HepG2 (cell line): ENCODE measurements at regions not wholly inside any gene's neighbourhood (a gene's known extent, or its start where the extent isn't known, plus 50 kb on each side); places are given as distances from the start of the nearest gene placed in this dataset.

ENCODE experiments used
- ATF7 ChIP-seq, 2 experiments: fragments of 450-650 bp in 1 of 2; sonication (generic) in 1 of 2; formaldehyde crosslinking in 1 of 2; IDR thresholded peaks; 2 replicates each; pipeline versions ENCODE4 v1.4.0 to v1.6.1; 2016 to 2020; ENCODE audit warnings: antibody characterized with exemption in 1 of 2, mild to moderate bottlenecking in 1 of 2, missing genetic modification reagents in 1 of 2
- EZH2 ChIP-seq: conservative IDR thresholded peaks from 2 replicates; pipeline ENCODE4 v1.6.1; 2012; ENCODE audit warnings: mild to moderate bottlenecking, low read depth, low read length, moderate library complexity
- HDAC2 ChIP-seq: sonication (generic); formaldehyde crosslinking; IDR thresholded peaks from 2 replicates; pipeline ENCODE4 v1.4.0; 2020; ENCODE audit warnings: missing genetic modification reagents
- JUND ChIP-seq: sonication (generic); formaldehyde crosslinking; IDR thresholded peaks from 2 replicates; pipeline ENCODE4 v1.8.0; 2022; ENCODE audit warnings: mild to moderate bottlenecking, missing genetic modification reagents
- KLF15 ChIP-seq: sonication (generic); formaldehyde crosslinking; IDR thresholded peaks from 2 replicates; pipeline ENCODE4 v1.8.1; 2023; ENCODE audit warnings: borderline replicate concordance, mild to moderate bottlenecking, inconsistent platforms, missing genetic modification reagents, mixed read lengths
- MAFK ChIP-seq, 2 experiments: IDR thresholded peaks in 1 of 2; conservative IDR thresholded peaks in 1 of 2; 2 replicates each; pipeline ENCODE4 v1.6.1; 2011; ENCODE audit warnings: improper control_type of control experiment in 2 of 2, low read length in 2 of 2
- MXI1 ChIP-seq: IDR thresholded peaks from 3 replicates; pipeline ENCODE4 v1.6.1; 2012; ENCODE audit warnings: low read depth, low read length, inconsistent platforms, borderline replicate concordance
- POLR2A ChIP-seq, 2 experiments: IDR thresholded peaks; 2 replicates each; pipeline ENCODE4 v1.6.1; 2011; ENCODE audit warnings: low read depth in 2 of 2, low read length in 2 of 2, mild to moderate bottlenecking in 1 of 2, moderate library complexity in 1 of 2; ENCODE audit not compliant: insufficient read depth in 1 of 2
- SMC3 ChIP-seq: IDR thresholded peaks from 2 replicates; pipeline ENCODE4 v1.6.1; 2011; ENCODE audit warnings: low read length, improper control_type of control experiment
- TF ChIP-seq, protein P1 (sequence below): sonication (generic); formaldehyde crosslinking; IDR thresholded peaks from 2 replicates; pipeline ENCODE4 v1.5.0; 2020; ENCODE audit warnings: mild to moderate bottlenecking, missing genetic modification reagents, moderate library complexity
- TF ChIP-seq, protein P2 (sequence below): sonication (generic); formaldehyde crosslinking; IDR thresholded peaks from 2 replicates; pipeline ENCODE4 v1.4.0; 2020; ENCODE audit warnings: missing genetic modification reagents
- TF ChIP-seq, protein P3 (sequence below): sonication (generic); formaldehyde crosslinking; IDR thresholded peaks from 2 replicates; pipeline ENCODE4 v1.4.0; 2020; ENCODE audit warnings: low read depth, mild to moderate bottlenecking, missing genetic modification reagents
- TF ChIP-seq, protein P4 (sequence below): sonication (generic); formaldehyde crosslinking; IDR thresholded peaks from 2 replicates; pipeline ENCODE4 v1.8.1; 2023; ENCODE audit warnings: mild to moderate bottlenecking, missing genetic modification reagents

DNA sequence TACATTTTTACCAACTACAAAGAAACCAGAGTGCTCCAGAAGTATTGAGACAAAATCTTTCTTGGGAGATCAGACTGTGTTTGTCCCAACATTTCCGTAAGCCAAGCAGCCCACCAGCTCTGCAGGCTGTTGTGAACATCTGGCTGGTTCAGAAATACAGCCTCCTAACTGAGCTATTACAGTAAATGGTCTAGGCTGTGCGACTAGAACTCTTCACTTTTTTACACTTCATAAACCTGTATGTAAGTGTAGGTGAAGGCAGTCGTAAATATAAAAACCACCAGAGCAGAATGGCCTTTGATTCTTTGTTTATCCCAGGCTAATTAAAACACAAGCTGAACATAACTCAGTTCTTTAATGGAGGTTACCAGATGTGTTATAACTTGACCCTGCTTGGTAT lies 235.3 kb downstream of the ARRDC4 start:
- TF ChIP-seq, protein P1, sequence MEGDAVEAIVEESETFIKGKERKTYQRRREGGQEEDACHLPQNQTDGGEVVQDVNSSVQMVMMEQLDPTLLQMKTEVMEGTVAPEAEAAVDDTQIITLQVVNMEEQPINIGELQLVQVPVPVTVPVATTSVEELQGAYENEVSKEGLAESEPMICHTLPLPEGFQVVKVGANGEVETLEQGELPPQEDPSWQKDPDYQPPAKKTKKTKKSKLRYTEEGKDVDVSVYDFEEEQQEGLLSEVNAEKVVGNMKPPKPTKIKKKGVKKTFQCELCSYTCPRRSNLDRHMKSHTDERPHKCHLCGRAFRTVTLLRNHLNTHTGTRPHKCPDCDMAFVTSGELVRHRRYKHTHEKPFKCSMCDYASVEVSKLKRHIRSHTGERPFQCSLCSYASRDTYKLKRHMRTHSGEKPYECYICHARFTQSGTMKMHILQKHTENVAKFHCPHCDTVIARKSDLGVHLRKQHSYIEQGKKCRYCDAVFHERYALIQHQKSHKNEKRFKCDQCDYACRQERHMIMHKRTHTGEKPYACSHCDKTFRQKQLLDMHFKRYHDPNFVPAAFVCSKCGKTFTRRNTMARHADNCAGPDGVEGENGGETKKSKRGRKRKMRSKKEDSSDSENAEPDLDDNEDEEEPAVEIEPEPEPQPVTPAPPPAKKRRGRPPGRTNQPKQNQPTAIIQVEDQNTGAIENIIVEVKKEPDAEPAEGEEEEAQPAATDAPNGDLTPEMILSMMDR (CRISPR knock-in tag), result no peak
- TF ChIP-seq, protein P2, sequence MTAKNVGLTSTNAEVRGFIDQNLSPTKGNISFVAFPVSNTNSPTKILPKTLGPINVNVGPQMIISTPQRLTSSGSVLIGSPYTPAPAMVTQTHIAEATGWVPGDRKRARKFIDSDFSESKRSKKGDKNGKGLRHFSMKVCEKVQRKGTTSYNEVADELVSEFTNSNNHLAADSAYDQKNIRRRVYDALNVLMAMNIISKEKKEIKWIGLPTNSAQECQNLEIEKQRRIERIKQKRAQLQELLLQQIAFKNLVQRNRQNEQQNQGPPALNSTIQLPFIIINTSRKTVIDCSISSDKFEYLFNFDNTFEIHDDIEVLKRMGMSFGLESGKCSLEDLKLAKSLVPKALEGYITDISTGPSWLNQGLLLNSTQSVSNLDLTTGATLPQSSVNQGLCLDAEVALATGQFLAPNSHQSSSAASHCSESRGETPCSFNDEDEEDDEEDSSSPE (CRISPR knock-in tag), result no peak
- TF ChIP-seq, protein P3, sequence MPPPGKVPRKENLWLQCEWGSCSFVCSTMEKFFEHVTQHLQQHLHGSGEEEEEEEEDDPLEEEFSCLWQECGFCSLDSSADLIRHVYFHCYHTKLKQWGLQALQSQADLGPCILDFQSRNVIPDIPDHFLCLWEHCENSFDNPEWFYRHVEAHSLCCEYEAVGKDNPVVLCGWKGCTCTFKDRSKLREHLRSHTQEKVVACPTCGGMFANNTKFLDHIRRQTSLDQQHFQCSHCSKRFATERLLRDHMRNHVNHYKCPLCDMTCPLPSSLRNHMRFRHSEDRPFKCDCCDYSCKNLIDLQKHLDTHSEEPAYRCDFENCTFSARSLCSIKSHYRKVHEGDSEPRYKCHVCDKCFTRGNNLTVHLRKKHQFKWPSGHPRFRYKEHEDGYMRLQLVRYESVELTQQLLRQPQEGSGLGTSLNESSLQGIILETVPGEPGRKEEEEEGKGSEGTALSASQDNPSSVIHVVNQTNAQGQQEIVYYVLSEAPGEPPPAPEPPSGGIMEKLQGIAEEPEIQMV (CRISPR knock-in tag), result no peak
- TF ChIP-seq ATF7 (IDR thresholded peaks at IDR 0.05) (no peak), ATF7 (CRISPR knock-in tag; IDR thresholded peaks at IDR 0.05) (no peak), POLR2A (IDR thresholded peaks at IDR 0.05; ENCODE audit: insufficient read depth in 1 of 2, low read depth in 2 of 2, low read length in 2 of 2) (no peak), MXI1 (no peak), KLF15 (CRISPR knock-in tag) (no peak), HDAC2 (no peak), SMC3 (no peak), EZH2 (no peak), JUND (CRISPR knock-in tag) (no peak), MAFK (conservative IDR thresholded peaks at IDR 0.05 in 1 of 2, IDR thresholded peaks at IDR 0.05 in 1 of 2; ENCODE audit: low read length in 2 of 2) (no peak)
- TF ChIP-seq, protein P4, sequence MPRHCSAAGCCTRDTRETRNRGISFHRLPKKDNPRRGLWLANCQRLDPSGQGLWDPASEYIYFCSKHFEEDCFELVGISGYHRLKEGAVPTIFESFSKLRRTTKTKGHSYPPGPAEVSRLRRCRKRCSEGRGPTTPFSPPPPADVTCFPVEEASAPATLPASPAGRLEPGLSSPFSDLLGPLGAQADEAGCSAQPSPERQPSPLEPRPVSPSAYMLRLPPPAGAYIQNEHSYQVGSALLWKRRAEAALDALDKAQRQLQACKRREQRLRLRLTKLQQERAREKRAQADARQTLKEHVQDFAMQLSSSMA (CRISPR knock-in tag), result no peak
